ENCODE measurements at regions not wholly inside any gene's neighbourhood (a gene's known extent, or its start where the extent isn't known, plus 50 kb on each side); places are given as distances from the start of the nearest gene placed in this dataset.

- no peak for TF ChIP-seq CTCF (IDR thresholded peaks at IDR 0.05 in 2 of 3, conservative IDR thresholded peaks at IDR 0.05 in 1 of 3; ENCODE audit: control insufficient read depth in 2 of 3, extremely low read depth in 1 of 3, insufficient read depth in 1 of 3, low read depth in 3 of 3, low read length in 3 of 3)
- TF ChIP-seq MXI1 (IDR thresholded peaks at IDR 0.05; ENCODE audit: low read depth, low read length): no peak
- no peak for TF ChIP-seq NR2F1 (conservative IDR thresholded peaks at IDR 0.05)
- no peak for TF ChIP-seq GABPA (IDR thresholded peaks at IDR 0.05; ENCODE audit: low read depth)
- no peak for TF ChIP-seq CREM (IDR thresholded peaks at IDR 0.05; ENCODE audit: low read depth)
- TF ChIP-seq BHLHE40 (IDR thresholded peaks at IDR 0.05; ENCODE audit: borderline replicate concordance in 1 of 2, low read depth in 2 of 2, low read length in 1 of 2): no peak
- TF ChIP-seq REST (IDR thresholded peaks at IDR 0.05; ENCODE audit: low read depth, low read length): no peak
- no peak for TF ChIP-seq YY1 (IDR thresholded peaks at IDR 0.05; ENCODE audit: low read depth, low read length)
- no peak for TF ChIP-seq HDAC2 (IDR thresholded peaks at IDR 0.05)
- no peak for TF ChIP-seq RFX5 (IDR thresholded peaks at IDR 0.05; ENCODE audit: low read depth, low read length)
- no peak for TF ChIP-seq TAF1 (IDR thresholded peaks at IDR 0.05; ENCODE audit: borderline replicate concordance, low read depth, low read length)
- TF ChIP-seq ZNF217 (IDR thresholded peaks at IDR 0.05): no peak
- TF ChIP-seq NFYB (IDR thresholded peaks at IDR 0.05; ENCODE audit: insufficient read depth, low read depth, low read length): no peak
These were observed 77.3 kb upstream of the MSX1 start for GRCh38 chr4:4781936-4782707.

All from GM12878 (cell line).